ENCODE measurements at regions not wholly inside any gene's neighbourhood (a gene's known extent, or its start where the extent isn't known, plus 50 kb on each side); places are given as distances from the start of the nearest gene placed in this dataset.

DNA sequence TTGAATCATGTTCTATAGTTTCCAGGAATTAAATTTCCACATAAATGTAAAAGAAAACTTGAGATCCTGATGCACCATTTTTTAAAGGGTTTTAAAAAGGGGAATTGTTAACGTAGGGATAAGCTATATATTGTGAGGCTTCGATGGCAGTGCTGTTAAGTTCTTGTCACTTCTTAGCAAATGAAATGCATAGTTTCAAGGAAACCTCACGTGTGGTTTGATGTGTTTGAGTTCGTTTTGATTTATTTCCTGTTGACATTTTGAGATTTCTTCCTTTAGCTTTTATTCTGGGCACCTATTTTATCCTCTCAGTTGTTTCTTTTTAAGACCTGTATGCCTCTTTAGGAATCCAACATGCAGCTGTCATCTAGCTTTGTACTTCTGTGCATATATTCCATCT, 301.0 kb downstream of the DOCK8 start:
- no peak for TF ChIP-seq JUND (IDR thresholded peaks at IDR 0.05; ENCODE audit: low read depth)
- no peak for DNase-seq (ENCODE audit: low read depth in 1 of 2, low spot score in 1 of 2)
- in situ Hi-C loops (cut with HindIII; ENCODE audit: low pct_unique_long_range_greater_than_20kb, low sequenced_read_pairs) = no loop called here

DNA sequence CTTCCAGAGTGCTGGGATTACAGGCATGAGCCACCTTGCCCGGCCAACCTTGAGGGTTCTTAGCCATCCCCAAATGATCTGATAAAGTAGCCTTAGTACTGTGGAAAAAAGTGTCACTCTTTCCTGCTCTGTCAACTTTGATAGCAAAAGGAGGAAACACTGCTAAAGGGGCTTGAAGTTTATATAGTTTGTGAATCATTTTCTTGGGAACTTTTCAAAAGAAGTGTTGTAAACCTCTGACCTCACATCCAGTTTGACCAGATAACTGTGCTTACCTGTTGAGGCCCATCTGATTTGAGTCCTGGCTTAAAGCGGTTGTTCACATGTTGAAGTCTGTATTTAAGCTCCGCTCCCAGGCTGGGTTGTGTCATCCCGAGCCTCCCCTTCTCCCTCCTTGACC, 303.3 kb downstream of the DOCK8 start:
- no peak for DNase-seq (ENCODE audit: low read depth in 1 of 2, low spot score in 1 of 2)
- TF ChIP-seq JUND (IDR thresholded peaks at IDR 0.05; ENCODE audit: low read depth) = no peak

DNA sequence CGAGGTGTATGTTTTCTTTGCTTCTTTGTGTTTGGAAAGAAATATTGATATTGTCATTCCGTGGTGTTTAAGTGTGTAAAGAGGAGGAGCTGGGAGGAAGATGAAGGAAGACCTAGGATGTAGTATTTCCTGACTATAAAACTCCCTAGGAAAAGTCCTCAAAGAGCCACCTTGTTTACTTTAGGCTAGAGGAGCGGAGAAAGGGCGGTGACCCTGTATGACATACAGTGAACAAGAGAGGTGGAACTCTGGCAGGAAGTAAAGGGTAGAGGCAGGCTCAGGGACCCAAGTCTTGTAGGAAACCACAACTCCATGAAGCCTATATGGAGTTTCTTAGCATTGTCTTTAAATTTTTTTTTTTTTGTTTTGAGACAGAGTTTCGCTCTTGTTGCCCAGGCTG, 303.9 kb downstream of the DOCK8 start:
- no peak for DNase-seq (ENCODE audit: low read depth in 1 of 2, low spot score in 1 of 2)
- no peak for TF ChIP-seq JUND (IDR thresholded peaks at IDR 0.05; ENCODE audit: low read depth)
- in situ Hi-C loops (cut with HindIII; ENCODE audit: low pct_unique_long_range_greater_than_20kb, low sequenced_read_pairs) = no loop called here

More for the DNA sequence above, 303.3 kb downstream of the DOCK8 start:
- in situ Hi-C loops (cut with HindIII; ENCODE audit: low pct_unique_long_range_greater_than_20kb, low sequenced_read_pairs) = no loop called here

DNA sequence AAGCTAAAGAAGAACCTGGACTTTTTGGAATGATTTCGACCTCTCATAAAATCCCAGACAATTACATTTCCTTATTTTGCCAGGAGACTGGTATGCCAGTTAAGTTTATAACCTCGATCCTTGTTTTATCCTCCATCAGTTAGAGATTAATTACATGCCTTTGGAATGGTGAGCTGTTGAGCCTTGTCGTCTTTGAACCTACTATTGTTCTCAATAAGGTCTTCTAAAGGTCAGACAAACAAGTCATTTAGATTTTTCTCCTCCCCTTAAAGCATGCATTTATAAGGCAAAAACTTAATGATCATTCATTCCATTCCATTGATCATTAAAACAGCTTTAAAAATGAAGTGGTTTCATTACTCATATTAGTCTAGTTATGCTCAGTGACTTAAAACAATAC, 304.9 kb downstream of the DOCK8 start:
- TF ChIP-seq JUND (IDR thresholded peaks at IDR 0.05; ENCODE audit: low read depth) = no peak
- DNase-seq (ENCODE audit: low read depth in 1 of 2, low spot score in 1 of 2) = no peak
- in situ Hi-C loops (cut with HindIII; ENCODE audit: low pct_unique_long_range_greater_than_20kb, low sequenced_read_pairs) = no loop called here

DNA sequence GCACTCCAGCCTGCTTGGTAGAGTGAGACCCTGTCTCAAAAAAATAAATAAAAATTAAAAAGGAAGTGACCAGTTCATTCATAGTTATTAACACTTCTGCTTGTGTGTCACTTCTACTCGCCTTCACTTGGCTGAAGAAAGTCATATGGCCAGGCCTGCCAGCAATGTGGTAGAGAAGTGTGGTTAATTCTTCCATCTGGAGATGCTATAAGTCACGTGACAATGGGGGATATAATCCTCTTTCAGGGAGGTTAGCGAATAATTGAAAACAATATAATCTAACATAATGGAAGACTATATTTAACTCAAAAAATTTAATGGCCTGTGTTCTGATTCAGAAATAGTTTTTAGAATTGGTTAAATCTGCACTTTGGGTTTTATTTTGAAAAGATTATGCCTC, 305.6 kb downstream of the DOCK8 start:
- TF ChIP-seq JUND (IDR thresholded peaks at IDR 0.05; ENCODE audit: low read depth) = no peak
- DNase-seq (ENCODE audit: low read depth in 1 of 2, low spot score in 1 of 2) = no peak
- in situ Hi-C loops (cut with HindIII; ENCODE audit: low pct_unique_long_range_greater_than_20kb, low sequenced_read_pairs) = no loop called here

GRCh38 chr9:522190-522589, 307.5 kb downstream of the DOCK8 start:
- in situ Hi-C loops (cut with HindIII; ENCODE audit: low pct_unique_long_range_greater_than_20kb, low sequenced_read_pairs) = no loop called here
- no peak for TF ChIP-seq JUND (IDR thresholded peaks at IDR 0.05; ENCODE audit: low read depth)
- no peak for DNase-seq (ENCODE audit: low read depth in 1 of 2, low spot score in 1 of 2)

GRCh38 chr9:522658-523057, 308.0 kb downstream of the DOCK8 start:
- DNase-seq (ENCODE audit: low read depth in 1 of 2, low spot score in 1 of 2) = no peak
- in situ Hi-C loops (cut with HindIII; ENCODE audit: low pct_unique_long_range_greater_than_20kb, low sequenced_read_pairs) = no loop called here
- no peak for TF ChIP-seq JUND (IDR thresholded peaks at IDR 0.05; ENCODE audit: low read depth)

DNA sequence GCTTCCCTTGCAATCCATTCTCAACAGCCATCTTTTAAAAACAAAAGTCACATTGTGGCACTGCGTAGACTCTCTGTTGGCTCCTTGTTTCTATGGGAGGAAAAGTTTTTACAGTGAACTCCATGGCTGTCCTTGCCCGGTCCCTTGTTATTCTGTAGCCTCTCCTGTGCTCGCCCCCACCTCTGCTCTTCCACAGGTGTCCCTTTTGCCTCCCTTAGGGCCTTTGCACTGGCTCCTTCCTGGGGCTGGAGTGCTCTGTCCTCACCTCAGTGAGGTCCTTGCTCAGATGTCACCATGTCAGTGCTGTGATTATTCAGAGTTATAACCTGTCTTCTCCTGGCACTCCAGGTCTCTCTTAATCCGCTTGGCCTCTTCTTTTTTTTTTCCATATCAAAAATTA, 308.8 kb downstream of the DOCK8 start:
- DNase-seq (ENCODE audit: low read depth in 1 of 2, low spot score in 1 of 2) = no peak
- no peak for TF ChIP-seq JUND (IDR thresholded peaks at IDR 0.05; ENCODE audit: low read depth)
- in situ Hi-C loops (cut with HindIII; ENCODE audit: low pct_unique_long_range_greater_than_20kb, low sequenced_read_pairs) = no loop called here

DNA sequence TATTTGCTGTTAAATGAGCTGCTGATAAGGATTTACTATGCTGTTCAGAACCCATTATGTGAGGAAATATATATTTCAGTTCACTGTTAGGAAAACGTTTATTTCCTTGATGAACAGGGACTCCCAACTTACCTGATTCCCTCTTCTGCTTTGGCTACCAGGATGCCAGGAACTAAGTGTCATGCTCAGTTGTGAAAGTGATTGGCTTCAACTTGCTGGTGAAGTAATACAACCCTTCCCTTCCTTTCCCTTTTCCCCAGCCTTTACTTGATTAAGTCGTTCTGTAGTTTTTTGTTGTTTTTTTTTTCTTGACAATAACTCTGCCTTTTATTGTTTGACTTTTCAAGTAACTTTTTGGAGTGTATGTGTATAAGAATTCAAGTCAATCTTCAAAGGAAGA, 309.3 kb downstream of the DOCK8 start:
- in situ Hi-C loops (cut with HindIII; ENCODE audit: low pct_unique_long_range_greater_than_20kb, low sequenced_read_pairs) = no loop called here
- no peak for DNase-seq (ENCODE audit: low read depth in 1 of 2, low spot score in 1 of 2)
- TF ChIP-seq JUND (IDR thresholded peaks at IDR 0.05; ENCODE audit: low read depth) = no peak

- no peak for TF ChIP-seq JUND (IDR thresholded peaks at IDR 0.05; ENCODE audit: low read depth)
- in situ Hi-C loops (cut with HindIII; ENCODE audit: low pct_unique_long_range_greater_than_20kb, low sequenced_read_pairs) = no loop called here
- DNase-seq (ENCODE audit: low read depth in 1 of 2, low spot score in 1 of 2) = no peak
These were observed 312.4 kb downstream of the DOCK8 start for GRCh38 chr9:526904-527591.

DNA sequence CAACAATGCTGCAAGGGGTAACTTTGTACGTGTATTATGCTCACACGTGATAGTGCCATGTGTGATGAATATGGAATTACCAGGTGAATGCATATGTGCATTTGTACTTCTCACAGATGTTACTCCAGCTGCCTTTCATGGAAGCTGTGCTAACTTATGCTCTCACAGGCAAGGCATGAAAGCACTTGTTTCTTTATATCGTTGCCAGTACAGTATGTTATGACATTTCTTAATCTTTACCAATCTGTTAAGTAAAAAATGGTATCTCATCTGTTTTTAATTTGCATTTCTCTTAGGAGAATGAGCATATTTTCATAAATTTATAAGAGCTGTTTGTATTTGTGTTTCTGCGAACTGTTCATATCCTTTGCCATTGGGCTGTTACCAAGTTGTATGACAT, 311.8 kb upstream of the DMRT1 start:
- in situ Hi-C loops (cut with HindIII; ENCODE audit: low pct_unique_long_range_greater_than_20kb, low sequenced_read_pairs) = no loop called here
- no peak for DNase-seq (ENCODE audit: low read depth in 1 of 2, low spot score in 1 of 2)
- no peak for TF ChIP-seq JUND (IDR thresholded peaks at IDR 0.05; ENCODE audit: low read depth)

DNA sequence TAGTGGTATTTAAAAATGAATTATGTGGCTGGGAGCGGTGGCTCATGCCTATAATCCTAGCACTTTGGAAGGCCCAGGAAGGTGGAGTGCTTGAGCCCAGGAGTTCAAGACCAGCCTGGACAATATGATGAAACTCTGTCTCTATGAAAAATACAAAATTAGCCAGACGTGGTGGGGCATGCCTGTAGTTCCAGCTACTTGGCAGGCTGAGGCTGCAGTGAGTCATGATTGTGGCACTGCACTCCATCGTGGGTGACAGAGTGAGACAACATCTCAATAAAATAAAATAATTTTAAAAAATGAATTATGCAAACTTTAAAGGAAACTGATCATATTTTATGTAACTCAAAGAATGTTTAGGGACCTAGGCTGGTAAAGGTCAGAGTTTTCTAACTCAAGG, 310.8 kb upstream of the DMRT1 start:
- TF ChIP-seq JUND (IDR thresholded peaks at IDR 0.05; ENCODE audit: low read depth) = no peak
- in situ Hi-C loops (cut with HindIII; ENCODE audit: low pct_unique_long_range_greater_than_20kb, low sequenced_read_pairs) = no loop called here
- no peak for DNase-seq (ENCODE audit: low read depth in 1 of 2, low spot score in 1 of 2)

DNA sequence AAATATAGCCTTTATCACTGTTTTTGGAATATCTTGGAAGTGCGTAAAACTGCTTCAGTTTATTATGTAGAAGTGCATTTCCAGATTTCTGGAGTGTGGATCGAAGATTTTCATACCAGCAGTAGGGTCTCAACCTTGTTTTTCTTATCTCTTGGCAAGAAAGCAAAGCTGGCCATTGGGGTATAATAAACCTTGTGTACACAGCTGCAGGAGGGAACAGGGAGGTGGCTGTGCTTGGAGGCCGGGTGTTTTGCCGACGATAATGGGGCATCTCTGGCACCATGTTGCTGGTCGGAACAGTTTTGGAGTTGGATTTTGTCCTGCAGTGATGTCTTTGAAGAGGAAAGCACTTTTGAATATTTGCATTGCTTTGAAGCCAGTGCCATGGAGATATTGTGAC, 308.8 kb upstream of the DMRT1 start:
- TF ChIP-seq JUND (IDR thresholded peaks at IDR 0.05; ENCODE audit: low read depth) = no peak
- in situ Hi-C loops (cut with HindIII; ENCODE audit: low pct_unique_long_range_greater_than_20kb, low sequenced_read_pairs) = no loop called here
- DNase-seq (ENCODE audit: low read depth in 1 of 2, low spot score in 1 of 2) = no peak

DNA sequence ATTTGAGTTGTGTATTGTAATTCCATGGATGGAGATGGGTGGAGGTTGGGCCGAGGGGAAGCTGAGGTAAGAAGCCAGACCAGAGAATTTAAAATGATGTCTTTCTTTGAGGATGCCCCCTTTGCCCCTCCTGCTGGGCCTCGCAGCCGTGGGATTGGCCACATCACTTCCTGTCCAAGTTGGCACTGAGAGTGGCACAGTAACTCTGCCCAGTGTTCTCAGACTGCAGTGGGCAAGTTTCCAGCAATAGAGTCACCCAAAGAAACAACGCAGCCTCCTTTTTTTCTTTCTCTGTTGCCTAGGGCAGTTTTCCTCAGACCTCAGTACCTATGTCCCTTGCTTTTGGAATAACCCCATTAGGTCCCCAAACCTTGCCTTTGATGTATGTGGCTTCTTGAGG, 306.6 kb upstream of the DMRT1 start:
- in situ Hi-C loops (cut with HindIII; ENCODE audit: low pct_unique_long_range_greater_than_20kb, low sequenced_read_pairs) = no loop called here
- no peak for DNase-seq (ENCODE audit: low read depth in 1 of 2, low spot score in 1 of 2)
- TF ChIP-seq JUND (IDR thresholded peaks at IDR 0.05; ENCODE audit: low read depth) = no peak
